ENCODE measurements at regions not wholly inside any gene's neighbourhood (a gene's known extent, or its start where the extent isn't known, plus 50 kb on each side); places are given as distances from the start of the nearest gene placed in this dataset.

- Histone ChIP-seq H2BK120ac (ENCODE audit: low read depth, low read length) (no peak overlapping the region), H4K20me1 (ENCODE audit: insufficient read depth, low read length) (no peaks in the 10 kb centered on the region), H2BK15ac (ENCODE audit: low read depth, low read length) (no peak overlapping the region), H3K79me1 (ENCODE audit: low read depth in 1 of 2, low read length in 2 of 2) (no peaks in the 10 kb centered on the region), H3K4me2 (ENCODE audit: low read depth, low read length) (no peak overlapping the region), H3K4me3 (ENCODE audit: insufficient read depth, low read depth, low read length) (no peak overlapping the region), H4K91ac (ENCODE audit: insufficient read depth, low read depth, low read length) (no peak overlapping the region), H3K36me3 (ENCODE audit: control insufficient read depth, insufficient read depth, low read length) (no peaks in the 10 kb centered on the region), H3K18ac (ENCODE audit: low read depth, low read length) (no peak overlapping the region), H3K27me3 (ENCODE audit: control insufficient read depth, insufficient read depth, low read length) (no peaks in the 10 kb centered on the region), H2AK5ac (ENCODE audit: low read depth, low read length) (no peak overlapping the region), H3K56ac (ENCODE audit: extremely low read depth, insufficient read depth, low read length) (no peak overlapping the region), H3K9me3 (ENCODE audit: control insufficient read depth, insufficient read depth, low read length) (peaks cover 20% of the 10 kb centered on the region), H3K27ac (ENCODE audit: insufficient read depth, low read length) (no peak overlapping the region), H3K9me1 (ENCODE audit: insufficient read depth, low read length) (no peaks in the 10 kb centered on the region), H3K9ac (ENCODE audit: low read depth, low read length) (no peak overlapping the region), H4K8ac (ENCODE audit: low read depth in 2 of 2, low read length in 2 of 2) (no peak overlapping the region), H3K14ac (replicated peaks; ENCODE audit: low read depth, low read length) (no peak overlapping the region), H2AFZ (replicated peaks; ENCODE audit: low read length, poor library complexity) (no peak overlapping the region), H4K5ac (ENCODE audit: low read depth, low read length) (no peak overlapping the region), H2AK9ac (replicated peaks; ENCODE audit: low read depth, low read length, poor library complexity) (no peak overlapping the region), H3K4ac (ENCODE audit: low read depth, low read length) (no peak overlapping the region), H2BK20ac (ENCODE audit: low read depth, low read length) (no peak overlapping the region), H2BK5ac (ENCODE audit: low read depth, low read length, poor library complexity, severe bottlenecking) (no peak overlapping the region), H3K4me1 (ENCODE audit: control insufficient read depth, insufficient read depth, low read length) (no peaks in the 10 kb centered on the region), H3K23ac (ENCODE audit: low read depth, low read length) (no peak overlapping the region)
- BruUV-seq (replicated peaks) = no TSS peak
- no peak for ATAC-seq (ENCODE audit: low read depth)
- in situ Hi-C loops (cut with MboI; ENCODE audit: low sequenced_read_pairs) (no loop called here), dilution Hi-C loops (cut with HindIII; ENCODE audit: low sequenced_read_pairs, unreplicated experiment) (no loop called here), intact Hi-C loops (cut with micrococcal nuclease) (no loop called here)
- no peak for DNase-seq
- WGBS, 2 experiments (ENCODE audit: extremely low coverage in 2 of 2, insufficient read length in 1 of 2) = no CpG with 5 or more reads among the region's 5 CpGs
- ChIA-PET CTCF (no interaction called here), POLR2A (ENCODE audit: unreplicated experiment) (no interaction called here)
- no peak for TF ChIP-seq RCOR1 (IDR thresholded peaks at IDR 0.05; ENCODE audit: insufficient replicate concordance, low read length)
- no peak for TF ChIP-seq CHD1 (IDR thresholded peaks at IDR 0.05; ENCODE audit: low read depth, low read length)
- TF ChIP-seq, protein P1, sequence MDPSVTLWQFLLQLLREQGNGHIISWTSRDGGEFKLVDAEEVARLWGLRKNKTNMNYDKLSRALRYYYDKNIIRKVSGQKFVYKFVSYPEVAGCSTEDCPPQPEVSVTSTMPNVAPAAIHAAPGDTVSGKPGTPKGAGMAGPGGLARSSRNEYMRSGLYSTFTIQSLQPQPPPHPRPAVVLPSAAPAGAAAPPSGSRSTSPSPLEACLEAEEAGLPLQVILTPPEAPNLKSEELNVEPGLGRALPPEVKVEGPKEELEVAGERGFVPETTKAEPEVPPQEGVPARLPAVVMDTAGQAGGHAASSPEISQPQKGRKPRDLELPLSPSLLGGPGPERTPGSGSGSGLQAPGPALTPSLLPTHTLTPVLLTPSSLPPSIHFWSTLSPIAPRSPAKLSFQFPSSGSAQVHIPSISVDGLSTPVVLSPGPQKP (IDR thresholded peaks at IDR 0.05; ENCODE audit: borderline replicate concordance, low read depth, low read length) = no peak
- no peak for TF ChIP-seq CEBPB (IDR thresholded peaks at IDR 0.05; ENCODE audit: low read depth, low read length)
- no peak for TF ChIP-seq BHLHE40 (IDR thresholded peaks at IDR 0.05; ENCODE audit: low read depth, low read length)
- TF ChIP-seq MAZ (IDR thresholded peaks at IDR 0.05; ENCODE audit: borderline replicate concordance, low read depth, low read length) = no peak
- no peak for TF ChIP-seq SMC3 (IDR thresholded peaks at IDR 0.05; ENCODE audit: low read depth, low read length)
- no peak for TF ChIP-seq MAFK (IDR thresholded peaks at IDR 0.05; ENCODE audit: low read depth, low read length)
- no peak for TF ChIP-seq RFX5 (IDR thresholded peaks at IDR 0.05; ENCODE audit: low read depth, low read length)
- TF ChIP-seq MXI1 (IDR thresholded peaks at IDR 0.05; ENCODE audit: borderline replicate concordance, low read depth, low read length) = no peak
- no peak for TF ChIP-seq FOS (IDR thresholded peaks at IDR 0.05; ENCODE audit: low read depth, low read length)
- TF ChIP-seq USF2 (IDR thresholded peaks at IDR 0.05; ENCODE audit: low read depth, low read length) = no peak
- TF ChIP-seq CTCF (conservative IDR thresholded peaks at IDR 0.05; ENCODE audit: low read depth, low read length) = no peak
- no peak for TF ChIP-seq NFE2L2 (IDR thresholded peaks at IDR 0.05; ENCODE audit: low read depth, low read length)
- no peak for TF ChIP-seq RAD21 (IDR thresholded peaks at IDR 0.05; ENCODE audit: low read length)
- no peak for TF ChIP-seq POLR2A (IDR thresholded peaks at IDR 0.05; ENCODE audit: low read depth, low read length)
These were observed 1967.9 kb downstream of the C4orf33 start for GRCh38 chr4:131063878-131064277.

Data from IMR-90 (cell line).